ENCODE measurements at regions not wholly inside any gene's neighbourhood (a gene's known extent, or its start where the extent isn't known, plus 50 kb on each side); places are given as distances from the start of the nearest gene placed in this dataset.

- no peak overlapping the region for H2AK5ac ChIP-seq (ENCODE audit: low read depth, low read length)
- 96% methylated on average over 5 of the region's 5 CpGs; no CpG with 5 or more reads in 1 of the 2 experiments for WGBS, 2 experiments (ENCODE audit: extremely low coverage in 1 of 2, insufficient coverage in 1 of 2, insufficient read length in 1 of 2, insufficient replicate concordance in 2 of 2, low coverage in 1 of 2, low lambda C conversion rate in 2 of 2, missing lambda C conversion rate in 1 of 2)
- H4K20me1 ChIP-seq (replicated peaks in 1 of 2; ENCODE audit: control insufficient read depth in 1 of 2, insufficient read depth in 2 of 2, low read length in 2 of 2), result no peaks in the 10 kb centered on the region
- no peaks in the 10 kb centered on the region for H3K79me2 ChIP-seq (ENCODE audit: control insufficient read depth in 1 of 2, insufficient read depth in 2 of 2, low read length in 2 of 2)
- no peak overlapping the region for H2AFZ ChIP-seq (ENCODE audit: low read length)
- no peak overlapping the region for H3K27ac ChIP-seq (ENCODE audit: low read depth, low read length)
- no peaks in the 10 kb centered on the region for H3K36me3 ChIP-seq (ENCODE audit: control insufficient read depth in 2 of 4, insufficient read depth in 4 of 4, low read length in 3 of 4)
- ChIA-PET CTCF (ENCODE audit: partially characterized antibody) (interaction anchor here (0.9 kb wide), 1 partner anchor 117 kb away, joined by 3 read pairs; no protein-coding TSS in a partner anchor), POLR2A (ENCODE audit: partially characterized antibody) (no interaction called here)
- H4K5ac ChIP-seq (ENCODE audit: insufficient read length, low read depth, low read length), result no peak overlapping the region
- no peaks in the 10 kb centered on the region for H3K23me2 ChIP-seq (ENCODE audit: low read depth, low read length)
- H3K27me3 ChIP-seq (replicated peaks in 1 of 4; ENCODE audit: control insufficient read depth in 3 of 4, extremely low read depth in 1 of 4, insufficient read depth in 3 of 4, low read length in 3 of 4), result no peaks in the 10 kb centered on the region
- no peak overlapping the region for H2BK15ac ChIP-seq (ENCODE audit: low read length)
- no peak overlapping the region for H3K4me3 ChIP-seq (ENCODE audit: extremely low read depth in 1 of 4, insufficient read depth in 2 of 4, low read depth in 3 of 4, low read length in 4 of 4)
- H3K4me2 ChIP-seq (ENCODE audit: insufficient read depth in 1 of 2, low read depth in 2 of 2, low read length in 2 of 2), result no peak overlapping the region
- no peak overlapping the region for H4K91ac ChIP-seq (replicated peaks; ENCODE audit: insufficient read length, low read length)
- H3K56ac ChIP-seq (replicated peaks; ENCODE audit: insufficient read length, low read depth, low read length), result no peak overlapping the region
- H3K4me1 ChIP-seq (replicated peaks in 1 of 4; ENCODE audit: control insufficient read depth in 3 of 4, insufficient read depth in 4 of 4, low read length in 3 of 4), result no peaks in the 10 kb centered on the region
- no peak overlapping the region for H2BK5ac ChIP-seq (ENCODE audit: low read depth, low read length)
- DNase-seq (ENCODE audit: low read depth in 1 of 2, low spot score in 2 of 2) (no peak), FAIRE-seq (no peak)
- H2BK20ac ChIP-seq (ENCODE audit: low read length), result no peak overlapping the region
- no peak overlapping the region for H3K23ac ChIP-seq (ENCODE audit: insufficient read length)
- no peak overlapping the region for H3K18ac ChIP-seq (ENCODE audit: extremely low read depth, low read length)
- no peak overlapping the region for H3K14ac ChIP-seq (ENCODE audit: insufficient read length)
- no peak overlapping the region for H4K8ac ChIP-seq (ENCODE audit: extremely low read depth, insufficient read depth, low read length)
- H3K9ac ChIP-seq (replicated peaks in 1 of 4; ENCODE audit: extremely low read depth in 1 of 4, low read depth in 3 of 4, low read length in 3 of 4), result no peak overlapping the region
- H3K9me3 ChIP-seq (ENCODE audit: insufficient read depth in 2 of 2, low read depth in 1 of 2, low read length in 1 of 2), result no peaks in the 10 kb centered on the region; a peak in 1 of 4 replicates
- H3K79me1 ChIP-seq (ENCODE audit: low read depth, low read length), result no peaks in the 10 kb centered on the region
- no peak overlapping the region for H3K4ac ChIP-seq (replicated peaks; ENCODE audit: insufficient read length, low read depth, low read length)
- no peak overlapping the region for H2BK12ac ChIP-seq (ENCODE audit: low read depth, low read length)
- no peak overlapping the region for H2BK120ac ChIP-seq (replicated peaks; ENCODE audit: low read depth, low read length)
- no peak for TF ChIP-seq POLR2AphosphoS5 (IDR thresholded peaks at IDR 0.05; ENCODE audit: low read depth, low read length)
- TF ChIP-seq JUND (IDR thresholded peaks at IDR 0.05; ENCODE audit: low read length), result no peak
- TF ChIP-seq TAF7 (optimal IDR thresholded peaks at IDR 0.05; ENCODE audit: borderline replicate concordance, low read depth, low read length), result no peak
Observed at GRCh38 chr1:229778794-229779193, 152.7 kb downstream of the URB2 start.
